NCI-H187 treated with DMSO at 0.1 percent for 48 hours (cell line): ENCODE measurements at regions not wholly inside any gene's neighbourhood (a gene's known extent, or its start where the extent isn't known, plus 50 kb on each side); places are given as distances from the start of the nearest gene placed in this dataset.
"Not testable (repeated sequence)": the region's sequence is repeated elsewhere in the genome, so short reads cannot be mapped to it uniquely, and the experiment has no call there.

Experiments used
- DNase-seq: peaks from one replicate; lab custom pipeline; 2025; lab: John Stamatoyannopoulos, UW

DNA sequence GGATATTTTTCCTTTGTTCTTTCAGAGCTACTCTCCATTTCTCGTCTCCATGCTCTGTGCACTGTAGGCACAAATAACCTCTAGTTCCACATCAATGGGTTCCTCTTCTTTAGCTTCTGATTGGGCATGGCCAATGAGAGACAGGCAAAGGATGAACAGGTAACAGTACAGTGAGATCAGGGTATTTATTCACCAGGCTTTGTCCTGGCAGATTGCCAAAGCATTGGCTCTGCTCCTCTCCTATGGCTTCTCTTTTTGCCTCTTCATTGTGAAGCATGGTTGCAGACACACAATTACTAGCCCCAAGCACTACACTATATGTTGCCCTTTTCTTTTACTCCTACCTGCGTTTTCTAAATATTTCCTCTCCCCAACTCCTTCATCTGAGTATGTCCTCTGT, 215.1 kb upstream of the ARRDC3 start:
- no peak for DNase-seq

- no peak for DNase-seq
These were observed 212.3 kb upstream of the ARRDC3 start for GRCh38 chr5:91595424-91595823.

DNA sequence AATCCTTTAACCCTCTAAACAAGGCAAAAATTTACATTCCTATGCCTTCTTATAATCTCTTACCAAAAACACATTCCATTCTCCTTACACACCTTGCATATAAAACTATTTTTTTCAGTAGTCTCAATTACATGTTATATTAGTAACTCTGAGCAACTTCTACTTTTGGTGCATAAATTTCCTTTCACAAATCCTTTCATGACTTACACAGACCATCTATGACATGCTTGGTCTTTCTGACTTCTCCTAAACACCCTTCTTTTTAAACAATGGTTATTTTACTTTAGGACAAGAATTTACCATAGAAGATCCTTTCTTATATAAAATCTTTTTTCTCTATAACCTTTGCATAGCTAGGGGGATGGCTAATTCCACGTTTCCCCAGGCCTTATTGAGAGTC, 208.0 kb upstream of the ARRDC3 start:
- no peak for DNase-seq

DNA sequence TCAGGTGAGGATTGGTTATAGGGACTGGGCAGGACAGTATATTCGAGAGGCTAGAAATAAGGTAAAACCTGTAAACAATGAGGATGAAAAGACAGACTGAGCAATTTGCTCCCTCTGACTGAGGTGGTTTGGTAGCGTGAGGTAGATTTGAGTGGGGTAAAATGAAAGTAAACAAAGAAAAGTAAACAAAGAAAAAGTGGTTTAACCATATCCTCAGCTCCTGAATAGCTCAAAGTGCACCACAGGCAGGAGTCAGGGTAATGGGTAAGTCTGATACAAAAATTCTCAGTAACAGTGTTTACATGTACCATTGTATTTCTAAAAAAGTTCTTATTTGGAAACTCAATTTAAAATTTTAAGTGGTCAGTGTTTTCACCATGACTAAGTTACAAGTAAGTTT, 203.1 kb upstream of the ARRDC3 start:
- no peak for DNase-seq

- DNase-seq: no peak
These were observed 201.2 kb upstream of the ARRDC3 start for GRCh38 chr5:91584352-91584751.

DNA sequence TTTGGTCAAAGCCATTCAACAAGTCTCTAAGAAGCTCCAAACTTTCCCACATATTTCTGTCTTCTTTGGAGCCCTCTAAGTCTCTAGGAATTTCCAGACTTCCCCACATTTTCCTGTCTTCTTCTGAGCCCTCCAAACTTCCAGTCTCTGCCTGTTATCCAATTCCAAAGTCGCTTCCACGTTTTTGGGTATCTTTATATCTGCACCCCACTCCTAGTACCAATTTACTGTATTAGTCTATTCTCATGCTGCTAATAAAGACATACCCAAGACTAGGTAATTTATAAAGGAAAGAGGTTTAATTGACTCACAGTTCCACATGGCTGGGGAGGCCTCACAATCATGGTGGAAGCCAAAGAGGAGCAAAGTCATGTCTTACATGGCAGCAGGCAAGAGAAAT, 182.9 kb upstream of the ARRDC3 start:
- DNase-seq: not testable (repeated sequence)

- no peak for DNase-seq
These were observed 179.8 kb upstream of the ARRDC3 start for GRCh38 chr5:91562922-91563321.

- no peak for DNase-seq
These were observed 158.6 kb upstream of the ARRDC3 start for GRCh38 chr5:91541696-91542095.

DNA sequence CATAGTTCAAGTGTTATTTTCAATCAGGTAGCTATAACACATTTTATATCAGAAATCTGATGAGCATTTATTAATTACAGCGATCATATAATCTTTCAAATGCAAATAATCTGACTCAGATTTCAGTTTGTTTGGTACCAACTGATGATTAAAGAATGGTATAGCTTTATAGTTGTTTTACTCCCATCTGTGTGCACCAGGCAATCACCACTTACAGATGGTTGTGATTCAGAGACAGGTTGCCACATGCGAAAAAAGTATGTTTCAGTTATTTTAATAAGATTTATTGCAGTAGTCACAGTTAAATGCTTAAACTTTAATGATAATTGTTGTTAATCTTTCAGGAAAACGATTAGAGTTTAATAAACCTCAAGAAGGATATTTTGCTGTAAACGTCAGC, 155.1 kb upstream of the ARRDC3 start:
- DNase-seq: no peak

- DNase-seq: no peak
These were observed 152.4 kb upstream of the ARRDC3 start for GRCh38 chr5:91535499-91535898.

DNA sequence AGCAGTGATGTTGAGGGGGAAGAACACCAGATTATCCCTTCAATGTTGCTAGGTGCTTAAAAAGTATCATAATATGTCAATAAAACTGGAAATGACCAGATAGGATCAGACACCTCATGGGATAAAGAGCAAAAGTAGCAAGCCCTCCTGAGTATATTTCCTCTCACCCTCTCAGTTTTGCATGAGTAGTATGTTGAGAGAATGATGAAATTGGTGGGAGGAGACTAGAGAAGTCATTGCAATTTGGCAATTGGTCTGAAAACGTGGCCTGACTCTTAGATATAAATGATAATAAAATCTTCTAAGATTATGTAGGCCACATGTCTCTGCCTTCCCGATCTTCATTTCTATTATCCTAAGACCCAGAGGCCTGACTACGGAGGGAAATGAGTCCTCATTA, 151.2 kb upstream of the ARRDC3 start:
- no peak for DNase-seq

GRCh38 chr5:91532779-91533178, 149.7 kb upstream of the ARRDC3 start:
- no peak for DNase-seq

DNA sequence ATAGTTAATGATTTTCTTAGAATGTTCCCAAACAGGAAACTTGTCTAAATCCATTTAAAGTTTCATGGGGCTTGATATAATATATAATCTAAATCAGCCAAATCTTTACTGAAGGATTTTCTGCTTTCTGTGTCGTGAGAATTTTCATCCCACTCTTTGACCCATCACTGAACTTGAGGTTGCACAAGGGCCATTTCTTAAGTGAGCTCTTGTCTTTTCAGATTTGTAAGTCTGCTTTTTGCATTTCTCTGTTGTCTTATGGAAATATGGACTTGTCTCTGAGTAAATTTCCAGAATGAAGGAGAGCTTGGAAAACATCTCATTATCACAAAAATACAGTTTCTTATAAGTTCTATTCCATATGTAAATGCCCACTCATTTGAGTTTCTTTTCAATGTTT, 149.2 kb upstream of the ARRDC3 start:
- no peak for DNase-seq

GRCh38 chr5:91528831-91529230, 145.7 kb upstream of the ARRDC3 start:
- no peak for DNase-seq

- no peak for DNase-seq
These were observed 138.7 kb upstream of the ARRDC3 start for GRCh38 chr5:91521785-91522184.

DNA sequence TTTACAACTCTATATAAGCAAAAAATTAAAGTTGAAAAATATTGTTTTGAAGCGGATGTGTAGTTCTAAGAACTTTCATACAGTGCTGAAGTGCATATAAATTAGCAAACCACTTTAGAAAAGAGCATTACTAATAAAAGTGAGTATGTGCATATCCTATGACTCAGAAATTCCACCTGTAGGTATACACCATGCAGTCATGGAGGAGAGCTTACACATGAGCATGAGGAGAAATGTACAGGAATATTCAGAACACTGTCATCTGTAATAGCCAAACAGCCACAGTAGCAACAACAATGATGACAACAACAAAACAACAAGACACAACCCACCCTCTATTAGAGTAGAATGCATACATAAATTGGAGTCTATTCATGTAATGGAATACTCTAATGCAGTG, 138.2 kb upstream of the ARRDC3 start:
- no peak for DNase-seq

- no peak for DNase-seq
These were observed 131.3 kb upstream of the ARRDC3 start for GRCh38 chr5:91514400-91514799.

DNA sequence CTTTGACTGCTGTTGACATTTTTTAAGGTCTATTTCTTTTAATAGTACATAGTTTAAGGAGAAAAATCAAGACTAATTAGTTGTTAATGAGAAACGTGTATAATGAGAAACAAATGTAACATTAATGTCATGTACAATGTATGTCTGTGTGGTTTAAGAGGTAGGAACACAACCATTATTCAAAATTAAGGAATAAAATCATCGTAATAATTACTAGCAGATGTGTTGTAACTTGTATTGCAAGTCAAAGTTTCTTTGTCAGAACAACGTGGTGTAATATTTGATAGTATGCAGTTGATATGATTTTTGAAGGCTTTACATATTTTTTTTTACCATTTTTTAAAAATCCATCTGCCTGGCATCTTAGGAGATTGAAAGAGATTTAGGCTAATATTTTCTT, 120.2 kb upstream of the ARRDC3 start:
- no peak for DNase-seq

DNA sequence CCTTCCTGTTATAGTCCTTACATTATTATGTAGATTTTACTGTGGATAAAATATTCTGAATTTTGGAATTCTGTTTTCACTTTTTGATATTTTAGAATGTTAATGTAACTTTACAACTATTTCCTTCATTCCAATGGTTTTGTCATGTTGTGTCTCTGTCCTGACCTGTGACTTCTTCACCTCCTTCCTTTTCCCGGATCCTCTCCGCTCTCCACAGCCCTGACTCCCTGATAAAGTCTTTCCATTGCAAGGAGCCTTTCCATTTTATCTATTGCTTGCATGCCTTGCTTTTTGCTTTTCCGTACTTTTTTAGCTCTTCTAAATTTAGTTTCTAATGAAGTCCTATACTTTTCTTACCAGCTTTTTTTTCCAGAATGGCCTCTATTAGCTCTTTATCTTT, 117.6 kb upstream of the ARRDC3 start:
- no peak for DNase-seq

DNA sequence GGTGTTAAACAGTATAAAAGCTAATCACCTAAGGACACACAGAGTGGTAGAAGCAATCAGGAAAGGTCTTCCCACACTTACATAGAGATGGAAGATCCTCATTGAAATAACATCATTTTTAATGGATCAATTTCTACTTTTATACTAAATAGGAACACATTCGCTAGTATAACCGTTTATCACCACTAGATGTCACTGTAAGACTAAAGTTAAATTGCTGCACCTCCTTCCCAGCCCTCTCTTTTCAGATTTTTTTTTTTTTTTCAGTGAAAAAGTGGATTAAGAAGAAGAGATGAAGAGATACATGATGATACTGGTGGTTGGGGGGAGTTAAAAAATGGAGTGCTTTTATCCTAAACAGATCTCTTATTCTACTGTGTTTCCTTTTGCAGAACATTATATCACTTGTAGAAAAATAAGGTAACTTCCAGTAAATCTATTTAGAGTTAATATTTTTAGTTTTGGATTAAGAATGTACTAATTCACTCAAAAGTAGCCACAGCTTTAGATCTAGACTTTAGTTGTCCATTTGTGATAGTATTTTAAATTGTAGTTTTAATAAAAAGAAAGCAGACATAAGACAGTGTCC, 116.9 kb upstream of the ARRDC3 start:
- DNase-seq: peak; percentile 2

DNA sequence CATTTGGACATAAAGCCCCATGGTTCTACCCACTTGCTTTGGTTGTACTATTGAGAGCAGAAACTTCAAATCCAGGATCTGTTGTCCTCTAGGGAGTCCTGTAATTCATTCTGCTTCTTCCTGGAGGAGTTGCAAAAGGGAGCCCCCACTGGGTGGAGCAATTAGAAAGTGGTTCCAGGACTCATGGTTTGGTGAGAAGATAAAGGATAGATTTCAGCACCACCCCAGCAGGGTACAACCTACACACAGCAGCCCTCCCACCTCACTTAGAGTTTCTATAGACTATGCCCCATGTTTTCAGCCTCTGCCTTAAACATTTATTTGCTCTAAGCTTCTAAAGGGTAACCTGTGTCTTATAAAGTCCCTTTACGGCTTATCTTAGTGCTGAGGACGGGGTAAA, 112.6 kb upstream of the ARRDC3 start:
- no peak for DNase-seq

DNA sequence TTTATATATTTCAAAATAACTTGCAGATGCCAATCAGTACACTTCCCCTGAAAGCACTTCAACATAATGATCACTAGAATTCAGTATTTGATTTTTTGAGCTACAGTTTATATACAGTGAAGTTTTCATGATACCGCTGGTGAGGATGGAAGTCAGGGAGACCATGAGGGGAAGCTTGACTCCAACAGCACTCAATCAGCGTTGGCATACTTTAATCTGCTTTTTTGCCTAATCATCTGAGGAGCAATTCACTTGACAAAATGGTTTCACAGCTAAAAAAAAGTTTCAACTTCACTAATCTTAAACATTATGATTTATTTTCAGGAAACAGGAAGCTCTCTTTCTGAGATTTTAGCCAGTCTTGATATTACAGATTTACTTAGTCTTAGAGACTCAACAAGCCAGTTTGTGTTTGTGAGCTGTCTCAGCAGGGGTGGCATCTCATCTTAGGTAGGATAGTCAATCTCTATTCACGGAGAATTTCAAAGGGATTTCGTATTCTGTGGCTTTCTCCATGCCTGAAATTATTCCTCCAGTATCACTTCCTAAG, 111.4 kb upstream of the ARRDC3 start:
- DNase-seq: no peak

- DNase-seq: no peak
These were observed 110.0 kb upstream of the ARRDC3 start for GRCh38 chr5:91493086-91493485.

GRCh38 chr5:91491229-91491628, 108.1 kb upstream of the ARRDC3 start:
- no peak for DNase-seq

GRCh38 chr5:91490316-91490715, 107.2 kb upstream of the ARRDC3 start:
- DNase-seq: no peak
